Testis (tissue), 2 donors: ENCODE measurements at regions not wholly inside any gene's neighbourhood (a gene's known extent, or its start where the extent isn't known, plus 50 kb on each side); places are given as distances from the start of the nearest gene placed in this dataset.

Source experiments
- POLR2A ChIP-seq: fragments of 450-650 bp; IDR thresholded peaks from one replicate; pipeline ENCODE4 v1.6.1; 2017; ENCODE audit warnings: antibody characterized with exemption, mild to moderate bottlenecking, moderate library complexity
- TF ChIP-seq, protein P1 (sequence below), 3 experiments: fragments of 450-650 bp in 2 of 3; fragments of 200-600 bp in 1 of 3; sonication (generic) in 1 of 3; IDR thresholded peaks; one replicate each; pipeline ENCODE4 v1.5.1; 2016 to 2019; ENCODE audit warnings: antibody characterized with exemption in 3 of 3, mild to moderate bottlenecking in 2 of 3, moderate library complexity in 1 of 3

- TF ChIP-seq, protein P1, sequence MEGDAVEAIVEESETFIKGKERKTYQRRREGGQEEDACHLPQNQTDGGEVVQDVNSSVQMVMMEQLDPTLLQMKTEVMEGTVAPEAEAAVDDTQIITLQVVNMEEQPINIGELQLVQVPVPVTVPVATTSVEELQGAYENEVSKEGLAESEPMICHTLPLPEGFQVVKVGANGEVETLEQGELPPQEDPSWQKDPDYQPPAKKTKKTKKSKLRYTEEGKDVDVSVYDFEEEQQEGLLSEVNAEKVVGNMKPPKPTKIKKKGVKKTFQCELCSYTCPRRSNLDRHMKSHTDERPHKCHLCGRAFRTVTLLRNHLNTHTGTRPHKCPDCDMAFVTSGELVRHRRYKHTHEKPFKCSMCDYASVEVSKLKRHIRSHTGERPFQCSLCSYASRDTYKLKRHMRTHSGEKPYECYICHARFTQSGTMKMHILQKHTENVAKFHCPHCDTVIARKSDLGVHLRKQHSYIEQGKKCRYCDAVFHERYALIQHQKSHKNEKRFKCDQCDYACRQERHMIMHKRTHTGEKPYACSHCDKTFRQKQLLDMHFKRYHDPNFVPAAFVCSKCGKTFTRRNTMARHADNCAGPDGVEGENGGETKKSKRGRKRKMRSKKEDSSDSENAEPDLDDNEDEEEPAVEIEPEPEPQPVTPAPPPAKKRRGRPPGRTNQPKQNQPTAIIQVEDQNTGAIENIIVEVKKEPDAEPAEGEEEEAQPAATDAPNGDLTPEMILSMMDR (IDR thresholded peaks at IDR 0.05): no peak
- no peak for TF ChIP-seq POLR2A
Measured at GRCh38 chr5:52177193-52177592, 610.5 kb upstream of the ITGA1 start.
